NCI-H524 (cell line): ENCODE measurements at regions not wholly inside any gene's neighbourhood (a gene's known extent, or its start where the extent isn't known, plus 50 kb on each side); places are given as distances from the start of the nearest gene placed in this dataset.
"Not testable (repeated sequence)": the region's sequence is repeated elsewhere in the genome, so short reads cannot be mapped to it uniquely, and the experiment has no call there.

Experiments used
- DNase-seq, 2 experiments: peaks; one replicate each; lab custom pipeline; 2025; lab: John Stamatoyannopoulos, UW

- no peak for DNase-seq
Measured at GRCh38 chr2:217367464-217367863, 507.6 kb upstream of the TNP1 start.

- DNase-seq, result no peak
Measured at GRCh38 chr2:217366966-217367365, 507.1 kb upstream of the TNP1 start.

- DNase-seq, result no peak
Measured at GRCh38 chr2:217366266-217366895, 506.5 kb upstream of the TNP1 start.

- peak in 1 of 2 experiments; percentile 35 for DNase-seq
Measured at GRCh38 chr2:217365656-217366055, 505.8 kb upstream of the TNP1 start.

- no peak for DNase-seq
Measured at GRCh38 chr2:217364224-217364623, 504.4 kb upstream of the TNP1 start.

- no peak for DNase-seq
Measured at GRCh38 chr2:217363470-217363869, 503.6 kb upstream of the TNP1 start.

- no peak for DNase-seq
Measured at GRCh38 chr2:217362710-217363109, 502.8 kb upstream of the TNP1 start.

- DNase-seq, result no peak
Measured at GRCh38 chr2:217362286-217362685, 502.4 kb upstream of the TNP1 start.

- DNase-seq, result no peak
Measured at GRCh38 chr2:217361483-217361880, 501.6 kb upstream of the TNP1 start.

- DNase-seq, result no peak
Measured at GRCh38 chr2:217360781-217361482, 501.1 kb upstream of the TNP1 start.

- no peak for DNase-seq
Measured at GRCh38 chr2:217360111-217360510, 500.2 kb upstream of the TNP1 start.

- peak in 1 of 2 experiments; percentile 7 for DNase-seq
Measured at GRCh38 chr2:217357886-217358620, 498.2 kb upstream of the TNP1 start.

GRCh38 chr2:217356781-217357180, 496.9 kb upstream of the TNP1 start:
- DNase-seq, result no peak

- DNase-seq, result no peak
Measured at GRCh38 chr2:217356142-217356541, 496.3 kb upstream of the TNP1 start.

- no peak for DNase-seq
Measured at GRCh38 chr2:217353591-217353990, 493.7 kb upstream of the TNP1 start.

- DNase-seq, result no peak
Measured at GRCh38 chr2:217351378-217351777, 491.5 kb upstream of the TNP1 start.

GRCh38 chr2:217349251-217349650, 489.4 kb upstream of the TNP1 start:
- DNase-seq, result no peak

- not testable (repeated sequence) for DNase-seq
Measured at GRCh38 chr2:217347630-217348029, 487.8 kb upstream of the TNP1 start.

GRCh38 chr2:217346043-217346442, 486.2 kb upstream of the TNP1 start:
- DNase-seq, result not testable (repeated sequence)

GRCh38 chr2:217340899-217341298, 481.0 kb upstream of the TNP1 start:
- no peak for DNase-seq

- no peak for DNase-seq
Measured at GRCh38 chr2:217340176-217340575, 480.3 kb upstream of the TNP1 start.

GRCh38 chr2:217339753-217340152, 479.9 kb upstream of the TNP1 start:
- no peak for DNase-seq

GRCh38 chr2:217338306-217338916, 478.5 kb upstream of the TNP1 start:
- DNase-seq, result peak; percentile 5 to 66
